ENCODE measurements at regions not wholly inside any gene's neighbourhood (a gene's known extent, or its start where the extent isn't known, plus 50 kb on each side); places are given as distances from the start of the nearest gene placed in this dataset.

DNA sequence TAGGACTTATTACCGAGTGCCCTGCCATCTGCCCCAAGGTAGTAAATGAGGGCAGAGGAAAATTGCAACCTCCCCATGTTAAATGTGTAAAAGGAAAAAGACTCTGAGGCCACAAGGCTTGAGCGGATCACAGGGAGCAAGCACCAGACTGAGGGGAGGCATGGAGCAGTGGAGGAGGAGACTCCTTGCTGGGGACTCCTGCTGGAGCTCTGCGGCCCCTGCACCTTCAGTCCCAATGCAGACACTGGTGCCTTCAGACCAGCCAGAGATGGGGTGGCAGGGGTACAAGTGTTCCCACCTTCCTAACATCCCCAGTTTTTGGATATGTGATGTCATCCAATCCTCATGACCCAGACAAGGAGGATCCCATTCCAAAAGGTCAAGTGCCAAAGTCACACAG lies 128.4 kb upstream of the NGF start:
- Histone ChIP-seq H3K4me2 (ENCODE audit: low read length) (no peak overlapping the region), H3K27me3 (ENCODE audit: low read depth, low read length) (no peaks in the 10 kb centered on the region), H3K79me2 (ENCODE audit: low read length) (no peaks in the 10 kb centered on the region), H3K36me3 (replicated peaks; ENCODE audit: low read depth, low read length) (no peaks in the 10 kb centered on the region), H3K4me3 (ENCODE audit: low read length) (no peak overlapping the region), H2AFZ (ENCODE audit: low read depth, low read length) (no peak overlapping the region), H4K20me1 (ENCODE audit: insufficient read depth, low read length) (no peaks in the 10 kb centered on the region), H3K27ac (ENCODE audit: low read length) (no peak overlapping the region), H3K9me3 (ENCODE audit: insufficient read depth, low read length) (no peaks in the 10 kb centered on the region), H3K9ac (ENCODE audit: low read length) (no peak overlapping the region), H3K4me1 (ENCODE audit: low read length) (peaks cover 8% of the 10 kb centered on the region)
- TF ChIP-seq, protein P1, sequence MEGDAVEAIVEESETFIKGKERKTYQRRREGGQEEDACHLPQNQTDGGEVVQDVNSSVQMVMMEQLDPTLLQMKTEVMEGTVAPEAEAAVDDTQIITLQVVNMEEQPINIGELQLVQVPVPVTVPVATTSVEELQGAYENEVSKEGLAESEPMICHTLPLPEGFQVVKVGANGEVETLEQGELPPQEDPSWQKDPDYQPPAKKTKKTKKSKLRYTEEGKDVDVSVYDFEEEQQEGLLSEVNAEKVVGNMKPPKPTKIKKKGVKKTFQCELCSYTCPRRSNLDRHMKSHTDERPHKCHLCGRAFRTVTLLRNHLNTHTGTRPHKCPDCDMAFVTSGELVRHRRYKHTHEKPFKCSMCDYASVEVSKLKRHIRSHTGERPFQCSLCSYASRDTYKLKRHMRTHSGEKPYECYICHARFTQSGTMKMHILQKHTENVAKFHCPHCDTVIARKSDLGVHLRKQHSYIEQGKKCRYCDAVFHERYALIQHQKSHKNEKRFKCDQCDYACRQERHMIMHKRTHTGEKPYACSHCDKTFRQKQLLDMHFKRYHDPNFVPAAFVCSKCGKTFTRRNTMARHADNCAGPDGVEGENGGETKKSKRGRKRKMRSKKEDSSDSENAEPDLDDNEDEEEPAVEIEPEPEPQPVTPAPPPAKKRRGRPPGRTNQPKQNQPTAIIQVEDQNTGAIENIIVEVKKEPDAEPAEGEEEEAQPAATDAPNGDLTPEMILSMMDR (IDR thresholded peaks at IDR 0.05; ENCODE audit: low read depth, low read length): no peak
- TF ChIP-seq EZH2phosphoT487 (IDR thresholded peaks at IDR 0.05; ENCODE audit: low read depth): no peak

DNA sequence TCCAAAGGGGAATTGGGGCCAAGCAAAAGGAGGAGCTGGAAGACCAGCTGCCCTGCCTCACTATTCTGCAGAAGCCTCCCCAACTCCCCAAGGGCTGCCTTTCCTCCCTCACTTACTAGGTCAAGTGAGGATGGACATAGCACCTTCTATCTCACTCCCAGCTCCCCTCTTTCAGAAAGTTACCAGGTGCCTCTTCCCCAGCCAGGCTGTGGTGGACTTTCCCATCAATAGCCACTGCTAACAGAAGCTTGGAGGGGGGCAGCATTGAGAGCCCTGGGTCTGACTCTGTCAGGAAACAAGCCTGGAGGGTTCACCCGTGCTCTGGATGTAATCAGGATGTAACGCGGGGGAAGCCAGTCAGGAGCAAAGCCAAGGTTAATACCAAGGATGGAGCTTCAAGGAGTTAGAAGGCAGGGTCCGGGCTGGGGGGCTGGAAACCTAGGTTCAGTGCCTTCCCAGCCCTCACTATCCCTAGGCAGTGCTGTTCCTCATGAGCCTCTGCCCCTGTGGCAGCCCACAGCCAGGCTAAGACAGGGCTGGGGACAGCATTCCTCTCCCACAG lies 127.8 kb upstream of the NGF start:
- Histone ChIP-seq H3K27me3 (ENCODE audit: low read depth, low read length) (no peaks in the 10 kb centered on the region), H3K36me3 (replicated peaks; ENCODE audit: low read depth, low read length) (no peaks in the 10 kb centered on the region), H4K20me1 (ENCODE audit: insufficient read depth, low read length) (no peaks in the 10 kb centered on the region), H3K79me2 (ENCODE audit: low read length) (no peaks in the 10 kb centered on the region), H3K27ac (ENCODE audit: low read length) (no peak overlapping the region), H3K4me3 (ENCODE audit: low read length) (no peak overlapping the region), H2AFZ (ENCODE audit: low read depth, low read length) (no peak overlapping the region), H3K4me2 (ENCODE audit: low read length) (no peak overlapping the region), H3K4me1 (ENCODE audit: low read length) (peaks cover 8% of the 10 kb centered on the region), H3K9ac (ENCODE audit: low read length) (no peak overlapping the region), H3K9me3 (ENCODE audit: insufficient read depth, low read length) (no peaks in the 10 kb centered on the region)
- no peak for TF ChIP-seq EZH2phosphoT487 (IDR thresholded peaks at IDR 0.05; ENCODE audit: low read depth)
- TF ChIP-seq, protein P1 (IDR thresholded peaks at IDR 0.05; ENCODE audit: low read depth, low read length): no peak

DNA sequence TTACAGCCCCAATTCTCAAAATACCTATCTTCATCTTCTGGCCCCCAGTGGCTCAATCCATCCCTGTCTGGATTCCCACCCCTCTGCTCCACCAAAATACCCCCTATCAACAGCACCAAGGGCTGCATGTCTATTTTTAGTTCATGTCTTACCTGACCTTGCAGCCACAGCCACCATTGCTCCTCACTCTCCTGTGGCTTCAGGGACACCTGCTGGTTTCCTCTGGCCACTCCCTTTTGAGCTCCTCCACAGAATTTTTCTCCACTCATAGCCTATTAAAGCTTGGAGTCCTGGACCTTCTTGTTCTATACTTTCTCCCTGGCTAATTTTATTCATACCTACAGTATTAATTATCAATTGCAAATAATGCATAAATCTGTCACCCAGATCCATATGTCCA lies 125.3 kb upstream of the NGF start:
- no peaks in the 10 kb centered on the region for H3K4me1 ChIP-seq (ENCODE audit: low read length)
- H4K20me1 ChIP-seq (ENCODE audit: insufficient read depth, low read length): no peaks in the 10 kb centered on the region
- no peaks in the 10 kb centered on the region for H3K79me2 ChIP-seq (ENCODE audit: low read length)
- no peak overlapping the region for H3K4me2 ChIP-seq (ENCODE audit: low read length)
- H3K27me3 ChIP-seq (ENCODE audit: low read depth, low read length): no peaks in the 10 kb centered on the region
- H3K36me3 ChIP-seq (replicated peaks; ENCODE audit: low read depth, low read length): no peaks in the 10 kb centered on the region
- no peak overlapping the region for H2AFZ ChIP-seq (ENCODE audit: low read depth, low read length)
- TF ChIP-seq EZH2phosphoT487 (IDR thresholded peaks at IDR 0.05; ENCODE audit: low read depth): no peak
- TF ChIP-seq, protein P1 (IDR thresholded peaks at IDR 0.05; ENCODE audit: low read depth, low read length): no peak
- no peak overlapping the region for H3K9ac ChIP-seq (ENCODE audit: low read length)
- H3K9me3 ChIP-seq (ENCODE audit: insufficient read depth, low read length): no peaks in the 10 kb centered on the region
- no peak overlapping the region for H3K27ac ChIP-seq (ENCODE audit: low read length)
- H3K4me3 ChIP-seq (ENCODE audit: low read length): no peak overlapping the region

DNA sequence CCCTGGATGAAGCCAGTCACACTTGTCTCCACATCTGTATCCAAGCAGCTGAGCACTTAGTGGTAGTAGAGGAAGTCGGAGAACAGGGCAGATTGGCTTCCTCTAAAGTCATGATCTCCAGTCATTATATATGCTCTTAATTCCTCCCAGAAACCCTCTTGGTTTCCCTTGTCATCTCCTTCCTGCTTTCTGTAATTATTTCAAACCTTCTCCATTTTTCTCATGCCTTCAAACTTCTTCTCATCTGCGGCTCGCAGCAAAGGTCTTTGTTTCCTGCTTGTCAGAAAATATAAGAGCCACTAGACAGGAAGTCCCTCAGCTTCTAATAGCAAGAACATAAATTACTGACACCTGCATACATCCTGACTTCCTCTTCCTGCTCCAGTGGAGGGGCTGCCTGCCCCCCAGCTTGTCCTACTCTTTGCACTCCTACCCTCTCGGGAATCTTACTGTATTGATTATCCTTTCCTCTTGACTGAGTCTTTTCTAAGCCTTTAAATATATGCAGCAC lies 124.6 kb upstream of the NGF start:
- H3K79me2 ChIP-seq (ENCODE audit: low read length): no peaks in the 10 kb centered on the region
- no peak overlapping the region for H3K27ac ChIP-seq (ENCODE audit: low read length)
- no peak overlapping the region for H3K4me2 ChIP-seq (ENCODE audit: low read length)
- H3K36me3 ChIP-seq (replicated peaks; ENCODE audit: low read depth, low read length): no peaks in the 10 kb centered on the region
- H3K27me3 ChIP-seq (ENCODE audit: low read depth, low read length): no peaks in the 10 kb centered on the region
- H3K4me3 ChIP-seq (ENCODE audit: low read length): no peak overlapping the region
- no peak overlapping the region for H3K9ac ChIP-seq (ENCODE audit: low read length)
- TF ChIP-seq, protein P1 (IDR thresholded peaks at IDR 0.05; ENCODE audit: low read depth, low read length): no peak
- TF ChIP-seq EZH2phosphoT487 (IDR thresholded peaks at IDR 0.05; ENCODE audit: low read depth): no peak
- H2AFZ ChIP-seq (ENCODE audit: low read depth, low read length): no peak overlapping the region
- H4K20me1 ChIP-seq (ENCODE audit: insufficient read depth, low read length): no peaks in the 10 kb centered on the region
- H3K9me3 ChIP-seq (ENCODE audit: insufficient read depth, low read length): no peaks in the 10 kb centered on the region
- no peaks in the 10 kb centered on the region for H3K4me1 ChIP-seq (ENCODE audit: low read length)
